ENCODE measurements at regions not wholly inside any gene's neighbourhood (a gene's known extent, or its start where the extent isn't known, plus 50 kb on each side); places are given as distances from the start of the nearest gene placed in this dataset.

DNA sequence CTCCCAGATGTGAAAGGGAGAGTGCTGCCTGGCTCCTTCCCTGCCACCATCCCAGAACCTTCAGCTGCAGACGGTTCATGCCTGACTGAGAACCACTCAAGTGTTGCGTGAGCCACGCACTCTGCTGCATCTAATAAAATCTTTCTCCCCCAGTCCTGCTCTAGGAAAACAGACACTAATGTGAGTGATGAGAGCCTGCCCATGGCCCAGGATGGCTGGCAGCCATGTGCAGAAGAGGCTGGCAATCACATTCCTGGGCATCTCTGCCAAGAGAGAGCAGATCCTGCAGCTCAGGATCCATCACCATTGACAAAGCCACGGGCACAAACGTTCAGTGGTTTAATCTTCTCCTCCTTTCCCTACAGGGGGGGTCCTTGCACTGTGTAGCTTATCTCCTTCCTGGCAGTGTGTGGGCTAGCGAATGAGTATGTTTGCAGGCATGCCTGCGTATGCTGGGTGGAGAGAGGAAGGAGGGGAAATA is 477.5 kb downstream of the SLC4A3 start:
- TF ChIP-seq, protein P1, sequence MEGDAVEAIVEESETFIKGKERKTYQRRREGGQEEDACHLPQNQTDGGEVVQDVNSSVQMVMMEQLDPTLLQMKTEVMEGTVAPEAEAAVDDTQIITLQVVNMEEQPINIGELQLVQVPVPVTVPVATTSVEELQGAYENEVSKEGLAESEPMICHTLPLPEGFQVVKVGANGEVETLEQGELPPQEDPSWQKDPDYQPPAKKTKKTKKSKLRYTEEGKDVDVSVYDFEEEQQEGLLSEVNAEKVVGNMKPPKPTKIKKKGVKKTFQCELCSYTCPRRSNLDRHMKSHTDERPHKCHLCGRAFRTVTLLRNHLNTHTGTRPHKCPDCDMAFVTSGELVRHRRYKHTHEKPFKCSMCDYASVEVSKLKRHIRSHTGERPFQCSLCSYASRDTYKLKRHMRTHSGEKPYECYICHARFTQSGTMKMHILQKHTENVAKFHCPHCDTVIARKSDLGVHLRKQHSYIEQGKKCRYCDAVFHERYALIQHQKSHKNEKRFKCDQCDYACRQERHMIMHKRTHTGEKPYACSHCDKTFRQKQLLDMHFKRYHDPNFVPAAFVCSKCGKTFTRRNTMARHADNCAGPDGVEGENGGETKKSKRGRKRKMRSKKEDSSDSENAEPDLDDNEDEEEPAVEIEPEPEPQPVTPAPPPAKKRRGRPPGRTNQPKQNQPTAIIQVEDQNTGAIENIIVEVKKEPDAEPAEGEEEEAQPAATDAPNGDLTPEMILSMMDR (IDR thresholded peaks at IDR 0.05; ENCODE audit: partially characterized antibody, unreplicated experiment), result no peak
- Mint-ChIP-seq H3K4me3 (ENCODE audit: unreplicated experiment) (no peak overlapping the region), H3K27me3 (ENCODE audit: unreplicated experiment) (peaks cover 4% of the 10 kb centered on the region), H3K9me3 (ENCODE audit: unreplicated experiment) (no peaks in the 10 kb centered on the region), H3K36me3 (ENCODE audit: unreplicated experiment) (no peaks in the 10 kb centered on the region), H3K27ac (ENCODE audit: unreplicated experiment) (no peak overlapping the region), H3K4me1 (ENCODE audit: low read depth, unreplicated experiment) (peaks cover 21% of the 10 kb centered on the region)
- DNase-seq, result no peak

DNA sequence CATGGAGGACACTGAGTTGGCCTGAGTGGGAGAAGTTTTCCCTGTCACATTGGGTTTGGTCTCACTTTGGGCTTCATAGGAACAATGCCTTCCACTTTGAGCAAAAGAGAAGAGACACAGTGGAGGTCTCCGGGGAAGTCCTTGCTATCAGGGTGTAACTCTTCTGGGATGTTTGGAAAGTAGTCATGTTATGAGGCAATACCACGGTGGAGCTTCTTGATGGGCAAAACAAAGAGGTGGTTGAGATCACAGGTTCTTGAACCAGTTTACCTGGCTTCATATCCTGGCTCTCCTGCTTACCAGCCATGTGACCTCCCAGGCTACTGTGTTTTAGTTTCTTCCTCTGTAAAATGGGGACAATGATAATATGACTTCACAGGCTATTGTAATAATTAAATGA is 478.6 kb downstream of the SLC4A3 start:
- Mint-ChIP-seq H3K9me3 (ENCODE audit: unreplicated experiment) (no peaks in the 10 kb centered on the region), H3K36me3 (ENCODE audit: unreplicated experiment) (no peaks in the 10 kb centered on the region), H3K4me3 (ENCODE audit: unreplicated experiment) (no peak overlapping the region), H3K27me3 (ENCODE audit: unreplicated experiment) (peaks cover 4% of the 10 kb centered on the region), H3K27ac (ENCODE audit: unreplicated experiment) (no peak overlapping the region), H3K4me1 (ENCODE audit: low read depth, unreplicated experiment) (peaks cover 21% of the 10 kb centered on the region)
- TF ChIP-seq, protein P1 (IDR thresholded peaks at IDR 0.05; ENCODE audit: partially characterized antibody, unreplicated experiment), result no peak
- DNase-seq, result no peak

DNA sequence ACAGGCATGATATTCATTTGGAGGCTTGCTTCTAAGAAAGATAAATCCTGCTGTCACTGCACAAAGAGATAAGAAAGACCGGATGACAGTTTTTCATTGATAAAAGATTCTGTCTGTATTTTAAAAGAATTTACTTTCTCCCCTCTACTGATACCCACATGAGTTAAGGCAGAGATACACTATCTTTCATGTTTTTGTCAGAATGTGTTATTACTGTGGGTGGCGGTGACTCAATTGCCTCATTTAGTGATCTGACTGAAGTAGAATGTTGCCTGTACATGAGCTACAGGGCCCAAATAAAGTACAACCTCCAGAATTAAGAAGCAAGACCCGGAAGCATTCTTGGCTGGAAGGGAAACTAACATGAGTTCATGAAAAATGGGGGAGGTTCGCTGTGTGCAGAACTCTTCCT is 480.0 kb downstream of the SLC4A3 start:
- Mint-ChIP-seq H3K9me3 (ENCODE audit: unreplicated experiment) (no peaks in the 10 kb centered on the region), H3K27ac (ENCODE audit: unreplicated experiment) (no peak overlapping the region), H3K27me3 (ENCODE audit: unreplicated experiment) (peaks cover 4% of the 10 kb centered on the region), H3K36me3 (ENCODE audit: unreplicated experiment) (no peaks in the 10 kb centered on the region), H3K4me1 (ENCODE audit: low read depth, unreplicated experiment) (peaks cover 16% of the 10 kb centered on the region), H3K4me3 (ENCODE audit: unreplicated experiment) (no peak overlapping the region)
- TF ChIP-seq, protein P1 (IDR thresholded peaks at IDR 0.05; ENCODE audit: partially characterized antibody, unreplicated experiment), result no peak
- no peak for DNase-seq

DNA sequence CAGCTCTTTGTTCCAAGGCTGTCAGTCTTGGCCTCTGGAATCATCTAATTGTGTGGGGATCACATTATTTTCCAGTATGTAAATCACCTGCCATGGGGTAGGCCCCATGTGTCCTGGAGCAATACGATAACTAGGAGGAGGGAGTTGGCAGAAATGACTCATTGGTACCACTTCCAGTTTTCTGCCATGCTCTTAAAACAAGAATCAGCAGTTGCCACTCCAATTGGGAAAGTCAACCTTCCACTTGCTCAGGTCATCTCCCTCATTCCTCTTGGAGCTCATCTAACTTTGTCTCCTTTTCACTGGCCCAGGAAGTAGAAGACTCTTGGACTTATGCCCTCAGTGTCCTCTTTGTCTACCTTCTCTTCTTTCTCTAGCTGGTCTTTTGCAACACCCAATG is 487.0 kb downstream of the SLC4A3 start:
- no peak for DNase-seq
- Mint-ChIP-seq H3K27ac (ENCODE audit: unreplicated experiment) (no peak overlapping the region), H3K36me3 (ENCODE audit: unreplicated experiment) (peaks cover 24% of the 10 kb centered on the region), H3K4me3 (ENCODE audit: unreplicated experiment) (no peak overlapping the region), H3K4me1 (ENCODE audit: low read depth, unreplicated experiment) (no peaks in the 10 kb centered on the region), H3K27me3 (ENCODE audit: unreplicated experiment) (peaks cover 4% of the 10 kb centered on the region), H3K9me3 (ENCODE audit: unreplicated experiment) (no peaks in the 10 kb centered on the region)
- TF ChIP-seq, protein P1 (IDR thresholded peaks at IDR 0.05; ENCODE audit: partially characterized antibody, unreplicated experiment), result no peak

DNA sequence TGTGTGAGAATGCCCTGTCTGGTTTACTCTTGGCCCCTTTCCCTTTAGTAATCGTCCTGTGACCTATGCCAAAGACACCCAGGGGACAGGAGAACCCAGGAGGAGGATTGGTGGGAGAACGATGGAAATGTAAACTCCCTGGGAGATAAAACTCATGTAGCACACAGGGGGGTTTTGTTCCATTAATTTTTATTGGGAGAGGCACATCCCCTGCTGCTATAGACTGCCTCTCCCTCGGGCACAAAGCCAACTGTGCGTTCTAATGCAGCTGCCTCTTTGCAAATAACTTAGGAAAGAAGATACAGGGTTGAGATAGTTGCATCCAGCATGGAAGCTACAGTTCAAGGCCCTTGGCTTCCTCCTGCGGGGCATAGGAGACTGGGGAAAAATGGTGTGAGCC is 489.6 kb downstream of the SLC4A3 start:
- TF ChIP-seq, protein P1 (IDR thresholded peaks at IDR 0.05; ENCODE audit: partially characterized antibody, unreplicated experiment), result no peak
- Mint-ChIP-seq H3K27ac (ENCODE audit: unreplicated experiment) (no peak overlapping the region), H3K9me3 (ENCODE audit: unreplicated experiment) (no peaks in the 10 kb centered on the region), H3K4me1 (ENCODE audit: low read depth, unreplicated experiment) (no peaks in the 10 kb centered on the region), H3K4me3 (ENCODE audit: unreplicated experiment) (no peak overlapping the region), H3K27me3 (ENCODE audit: unreplicated experiment) (peaks cover 4% of the 10 kb centered on the region), H3K36me3 (ENCODE audit: unreplicated experiment) (peaks cover 24% of the 10 kb centered on the region)
- no peak for DNase-seq
